Keratinocyte (primary cell): ENCODE measurements at regions not wholly inside any gene's neighbourhood (a gene's known extent, or its start where the extent isn't known, plus 50 kb on each side); places are given as distances from the start of the nearest gene placed in this dataset.
"Not testable (repeated sequence)": the region's sequence is repeated elsewhere in the genome, so short reads cannot be mapped to it uniquely, and the experiment has no call there.

Experiments used
- DNase-seq: peaks from one replicate; pipeline ENCODE4 v3.0.0-alpha.2; 2011; ENCODE audit warnings: low read depth, missing footprints, low spot score
- FAIRE-seq: peaks from 2 replicates; lab custom pipeline; 2011; peaks lifted over from hg19 to GRCh38; lab: Jason Lieb, UNC
- H2AFZ ChIP-seq: 2 replicates; pipeline ENCODE4 v1.6.0; 2012; ENCODE audit warnings: low read length, control low read depth, inconsistent platforms; ENCODE audit not compliant: control insufficient read depth
- H3K27ac ChIP-seq: 2 replicates; pipeline ENCODE4 v1.5.1; 2011; ENCODE audit warnings: low read length; ENCODE audit not compliant: control insufficient read depth, insufficient read depth
- H3K27me3 ChIP-seq: 3 replicates; pipeline ENCODE4 v1.6.0; 2011; ENCODE audit warnings: low read length; ENCODE audit not compliant: control insufficient read depth, insufficient read depth; ENCODE audit errors: extremely low read depth
- H3K36me3 ChIP-seq, 2 experiments: 2 replicates in 1 of 2; 3 replicates in 1 of 2; pipeline ENCODE4 v1.5.1; 2011; ENCODE audit warnings: low read length in 2 of 2, mild to moderate bottlenecking in 1 of 2; ENCODE audit not compliant: control insufficient read depth in 2 of 2, insufficient read depth in 2 of 2; ENCODE audit errors: extremely low read depth in 1 of 2
- H3K4me1 ChIP-seq: 3 replicates; pipeline ENCODE4 v1.5.1; 2011; ENCODE audit warnings: low read length; ENCODE audit not compliant: control insufficient read depth, insufficient read depth; ENCODE audit errors: extremely low read depth
- H3K4me2 ChIP-seq: 3 replicates; pipeline ENCODE4 v1.6.0; 2011; ENCODE audit warnings: low read depth, low read length; ENCODE audit not compliant: control insufficient read depth, insufficient read depth; ENCODE audit errors: extremely low read depth
- H3K4me3 ChIP-seq, 3 experiments: fragments of 200-600 bp in 1 of 3; sonication (generic) in 1 of 3; 2 replicates in 2 of 3; 3 replicates in 1 of 3; pipeline ENCODE4 v1.5.1; 2011 to 2016; ENCODE audit warnings: low read length in 3 of 3, mild to moderate bottlenecking in 3 of 3, control low read depth in 2 of 3, inconsistent platforms in 1 of 3, low read depth in 1 of 3, mixed read lengths in 1 of 3, mixed run types in 1 of 3, moderate library complexity in 1 of 3; ENCODE audit not compliant: control insufficient read depth in 2 of 3, insufficient read depth in 2 of 3; ENCODE audit errors: extremely low read depth in 1 of 3
- H3K79me2 ChIP-seq: 2 replicates; pipeline ENCODE4 v1.6.0; 2012; ENCODE audit warnings: low read length; ENCODE audit not compliant: control insufficient read depth, insufficient read depth
- H3K9ac ChIP-seq: 3 replicates; pipeline ENCODE4 v1.6.0; 2011; ENCODE audit warnings: low read length; ENCODE audit not compliant: control insufficient read depth, insufficient read depth; ENCODE audit errors: extremely low read depth
- H3K9me1 ChIP-seq: 3 replicates; pipeline ENCODE4 v1.6.0; 2011; ENCODE audit warnings: low read length; ENCODE audit not compliant: control insufficient read depth, insufficient read depth; ENCODE audit errors: extremely low read depth
- H3K9me3 ChIP-seq: 2 replicates; pipeline ENCODE4 v1.5.1; 2012; ENCODE audit warnings: low read depth, low read length; ENCODE audit not compliant: control insufficient read depth
- H4K20me1 ChIP-seq: 3 replicates; pipeline ENCODE4 v1.6.0; 2011; ENCODE audit warnings: low read length; ENCODE audit not compliant: control insufficient read depth, insufficient read depth; ENCODE audit errors: extremely low read depth
- EZH2 ChIP-seq: IDR thresholded peaks from one replicate; pipeline ENCODE4 v1.6.1; 2012; ENCODE audit warnings: inconsistent platforms, mild to moderate bottlenecking, low read length, moderate library complexity
- dilution Hi-C: fragments of 300-500 bp; cut with MboI; formaldehyde crosslinking; loops from one replicate; pipeline ENCODE4 v1.7.0; 2020; ENCODE audit warnings: low sequenced_read_pairs; ENCODE audit not compliant: extremely low pct_ligation_motif_present
- TF ChIP-seq, protein P1 (sequence below), 3 experiments: IDR thresholded peaks in 1 of 3; conservative IDR thresholded peaks in 1 of 3; optimal IDR thresholded peaks in 1 of 3; 2 replicates in 2 of 3; 3 replicates in 1 of 3; pipeline versions ENCODE3 to v1.5.1; 2011; ENCODE audit warnings: low read length in 3 of 3, mild to moderate bottlenecking in 3 of 3, moderate library complexity in 2 of 3, control low read depth in 1 of 3, inconsistent platforms in 1 of 3; ENCODE audit not compliant: insufficient read depth in 2 of 3; ENCODE audit errors: extremely low read depth in 1 of 3

DNA sequence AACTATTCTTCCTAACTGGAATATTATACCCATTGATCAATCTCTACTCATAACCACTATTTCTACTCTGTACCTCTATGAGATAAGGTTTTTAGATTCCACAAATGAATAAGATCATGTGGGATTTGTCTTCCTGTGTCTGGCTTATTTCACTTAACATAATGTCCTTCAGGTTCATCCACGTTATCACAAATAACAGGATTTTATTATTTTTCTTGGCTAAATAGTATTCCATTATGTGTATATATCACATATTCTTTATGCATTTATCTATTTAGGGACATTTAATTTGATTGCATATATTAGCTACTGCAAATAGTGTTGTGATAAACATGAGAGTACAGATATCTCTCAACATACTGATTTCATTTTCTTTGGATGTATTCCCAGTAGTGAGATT, 823.0 kb upstream of the ADGRB3 start:
- no peak for FAIRE-seq
- H3K4me2 ChIP-seq = no peak overlapping the region
- no peak overlapping the region for H2AFZ ChIP-seq
- no peak overlapping the region for H3K4me3 ChIP-seq
- H3K9ac ChIP-seq = no peak overlapping the region
- DNase-seq = no peak
- no peaks in the 10 kb centered on the region for H3K4me1 ChIP-seq
- H4K20me1 ChIP-seq = no peaks in the 10 kb centered on the region
- no peaks in the 10 kb centered on the region for H3K79me2 ChIP-seq
- no peaks in the 10 kb centered on the region for H3K9me1 ChIP-seq
- TF ChIP-seq, protein P1, sequence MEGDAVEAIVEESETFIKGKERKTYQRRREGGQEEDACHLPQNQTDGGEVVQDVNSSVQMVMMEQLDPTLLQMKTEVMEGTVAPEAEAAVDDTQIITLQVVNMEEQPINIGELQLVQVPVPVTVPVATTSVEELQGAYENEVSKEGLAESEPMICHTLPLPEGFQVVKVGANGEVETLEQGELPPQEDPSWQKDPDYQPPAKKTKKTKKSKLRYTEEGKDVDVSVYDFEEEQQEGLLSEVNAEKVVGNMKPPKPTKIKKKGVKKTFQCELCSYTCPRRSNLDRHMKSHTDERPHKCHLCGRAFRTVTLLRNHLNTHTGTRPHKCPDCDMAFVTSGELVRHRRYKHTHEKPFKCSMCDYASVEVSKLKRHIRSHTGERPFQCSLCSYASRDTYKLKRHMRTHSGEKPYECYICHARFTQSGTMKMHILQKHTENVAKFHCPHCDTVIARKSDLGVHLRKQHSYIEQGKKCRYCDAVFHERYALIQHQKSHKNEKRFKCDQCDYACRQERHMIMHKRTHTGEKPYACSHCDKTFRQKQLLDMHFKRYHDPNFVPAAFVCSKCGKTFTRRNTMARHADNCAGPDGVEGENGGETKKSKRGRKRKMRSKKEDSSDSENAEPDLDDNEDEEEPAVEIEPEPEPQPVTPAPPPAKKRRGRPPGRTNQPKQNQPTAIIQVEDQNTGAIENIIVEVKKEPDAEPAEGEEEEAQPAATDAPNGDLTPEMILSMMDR (optimal IDR thresholded peaks at IDR 0.05 in 1 of 3, IDR thresholded peaks at IDR 0.05 in 1 of 3, conservative IDR thresholded peaks at IDR 0.05 in 1 of 3; ENCODE audit: extremely low read depth in 1 of 3, insufficient read depth in 2 of 3, low read length in 3 of 3) = no peak
- TF ChIP-seq EZH2 = no peak
- H3K27ac ChIP-seq = no peak overlapping the region
- dilution Hi-C loops = no loop called here
- no peaks in the 10 kb centered on the region for H3K36me3 ChIP-seq
- no peaks in the 10 kb centered on the region for H3K27me3 ChIP-seq
- peaks cover 6% of the 10 kb centered on the region for H3K9me3 ChIP-seq

DNA sequence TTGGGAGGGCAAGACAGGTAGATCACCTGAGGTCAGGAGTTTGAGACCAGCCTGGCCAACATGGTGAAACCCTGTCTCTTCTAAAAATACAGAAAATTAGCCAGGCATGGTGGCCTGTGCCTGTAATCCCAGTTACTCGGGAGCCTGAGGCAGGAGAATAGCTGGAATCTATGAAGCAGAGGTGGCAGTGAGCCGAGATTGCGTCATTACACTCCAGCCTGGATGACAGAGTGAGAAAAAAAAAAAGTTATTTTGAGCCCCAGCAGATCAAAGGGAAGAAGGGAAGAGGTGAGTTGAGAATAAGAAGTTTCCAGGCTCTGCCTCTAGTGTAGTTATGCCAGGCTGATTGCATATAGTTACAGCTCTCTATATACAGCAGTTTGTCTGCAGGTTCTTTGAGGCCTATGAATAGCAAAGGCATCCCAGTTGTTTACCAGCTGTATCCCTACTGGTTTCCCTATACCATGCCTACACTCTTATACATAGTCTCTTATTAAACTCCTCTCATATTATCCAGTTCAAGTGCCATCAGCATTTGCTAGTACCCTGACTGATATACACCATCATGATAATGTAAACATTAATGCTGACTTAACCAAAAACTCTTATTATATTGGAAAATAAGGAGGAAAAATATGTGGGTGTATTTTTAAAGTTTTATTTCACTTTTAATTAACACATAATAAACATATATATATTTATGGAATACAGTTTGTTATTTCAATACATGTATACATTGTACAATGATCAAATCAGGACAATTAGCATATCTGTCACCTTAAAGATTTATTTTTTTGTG, 823.6 kb upstream of the ADGRB3 start:
- Histone ChIP-seq H3K4me2 (no peak overlapping the region), H3K4me1 (no peaks in the 10 kb centered on the region), H3K9me3 (peaks cover 6% of the 10 kb centered on the region), H3K27ac (no peak overlapping the region), H3K36me3 (no peaks in the 10 kb centered on the region), H3K27me3 (no peaks in the 10 kb centered on the region), H3K79me2 (no peaks in the 10 kb centered on the region), H2AFZ (no peak overlapping the region), H3K9ac (no peak overlapping the region), H4K20me1 (no peaks in the 10 kb centered on the region), H3K4me3 (no peak overlapping the region), H3K9me1 (no peaks in the 10 kb centered on the region)
- dilution Hi-C loops = no loop called here
- DNase-seq (no peak), FAIRE-seq (no peak)
- TF ChIP-seq, protein P1 (optimal IDR thresholded peaks at IDR 0.05 in 1 of 3, IDR thresholded peaks at IDR 0.05 in 1 of 3, conservative IDR thresholded peaks at IDR 0.05 in 1 of 3; ENCODE audit: extremely low read depth in 1 of 3, insufficient read depth in 2 of 3, low read length in 3 of 3) = no peak
- TF ChIP-seq EZH2 = no peak

DNA sequence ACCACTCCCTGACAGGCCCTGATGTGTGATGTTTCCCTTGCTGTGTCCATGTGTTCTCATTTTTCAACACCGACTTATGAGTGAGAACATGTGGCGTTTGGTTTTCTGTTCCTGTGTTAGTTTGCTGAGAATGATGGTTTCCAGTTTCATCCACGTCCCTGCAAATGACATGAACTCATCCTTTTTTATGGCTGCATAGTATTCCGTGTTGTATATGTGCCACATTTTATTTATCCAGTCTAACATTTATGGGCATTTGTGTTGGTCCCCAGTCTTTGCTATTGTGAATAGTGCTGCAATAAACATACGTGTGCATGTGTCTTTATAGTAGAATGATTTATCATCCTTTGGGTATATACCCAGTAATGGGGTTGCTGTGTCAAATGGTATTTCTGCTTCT, 830.3 kb upstream of the ADGRB3 start:
- H3K27me3 ChIP-seq, dilution Hi-C loops, DNase-seq, H3K4me2 ChIP-seq, H3K9me3 ChIP-seq, H3K79me2 ChIP-seq, H3K27ac ChIP-seq, FAIRE-seq, H3K4me3 ChIP-seq, H3K9ac ChIP-seq, H3K4me1 ChIP-seq, H3K9me1 ChIP-seq, H4K20me1 ChIP-seq, H3K36me3 ChIP-seq, H2AFZ ChIP-seq: not testable (repeated sequence)
